ENCODE measurements at regions not wholly inside any gene's neighbourhood (a gene's known extent, or its start where the extent isn't known, plus 50 kb on each side); places are given as distances from the start of the nearest gene placed in this dataset.

DNA sequence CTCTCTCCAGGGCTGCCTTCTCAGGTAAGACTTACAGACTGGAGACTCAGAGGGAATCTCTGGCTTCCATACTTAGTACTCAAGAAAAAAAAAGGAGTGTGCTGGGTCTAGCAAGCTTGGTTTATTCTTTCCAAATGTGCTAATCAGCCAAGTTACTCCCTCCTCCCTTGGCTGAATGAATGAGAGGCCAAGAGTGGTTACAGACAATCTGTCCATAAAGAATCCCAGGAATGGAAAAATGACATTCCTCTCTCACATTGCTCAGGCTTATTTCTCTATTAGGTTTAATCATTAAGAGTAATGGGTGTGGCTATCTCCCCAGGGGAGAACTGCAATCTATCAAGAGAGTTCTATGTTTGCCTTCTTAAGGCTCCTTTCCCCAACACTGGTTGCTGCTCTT is 547.3 kb upstream of the PLXNA2 start:
- TF ChIP-seq EGR1 (IDR thresholded peaks at IDR 0.05) (no peak), FOXM1 (IDR thresholded peaks at IDR 0.05; ENCODE audit: borderline replicate concordance, low read depth) (no peak), CREB1 (IDR thresholded peaks at IDR 0.05; ENCODE audit: low read depth) (no peak), TCF12 (IDR thresholded peaks at IDR 0.05; ENCODE audit: low read depth) (no peak), TAF1 (IDR thresholded peaks at IDR 0.05; ENCODE audit: low read depth) (no peak), RAD21 (IDR thresholded peaks at IDR 0.05; ENCODE audit: low read depth) (no peak), ZBTB7A (IDR thresholded peaks at IDR 0.05; ENCODE audit: low read depth) (no peak), TEAD4 (IDR thresholded peaks at IDR 0.05) (no peak), YY1 (IDR thresholded peaks at IDR 0.05; ENCODE audit: low read depth) (no peak), CEBPB (IDR thresholded peaks at IDR 0.05) (no peak), NFIC (IDR thresholded peaks at IDR 0.05) (no peak), EP300 (IDR thresholded peaks at IDR 0.05; ENCODE audit: borderline replicate concordance) (no peak)
- TF ChIP-seq, protein P1, sequence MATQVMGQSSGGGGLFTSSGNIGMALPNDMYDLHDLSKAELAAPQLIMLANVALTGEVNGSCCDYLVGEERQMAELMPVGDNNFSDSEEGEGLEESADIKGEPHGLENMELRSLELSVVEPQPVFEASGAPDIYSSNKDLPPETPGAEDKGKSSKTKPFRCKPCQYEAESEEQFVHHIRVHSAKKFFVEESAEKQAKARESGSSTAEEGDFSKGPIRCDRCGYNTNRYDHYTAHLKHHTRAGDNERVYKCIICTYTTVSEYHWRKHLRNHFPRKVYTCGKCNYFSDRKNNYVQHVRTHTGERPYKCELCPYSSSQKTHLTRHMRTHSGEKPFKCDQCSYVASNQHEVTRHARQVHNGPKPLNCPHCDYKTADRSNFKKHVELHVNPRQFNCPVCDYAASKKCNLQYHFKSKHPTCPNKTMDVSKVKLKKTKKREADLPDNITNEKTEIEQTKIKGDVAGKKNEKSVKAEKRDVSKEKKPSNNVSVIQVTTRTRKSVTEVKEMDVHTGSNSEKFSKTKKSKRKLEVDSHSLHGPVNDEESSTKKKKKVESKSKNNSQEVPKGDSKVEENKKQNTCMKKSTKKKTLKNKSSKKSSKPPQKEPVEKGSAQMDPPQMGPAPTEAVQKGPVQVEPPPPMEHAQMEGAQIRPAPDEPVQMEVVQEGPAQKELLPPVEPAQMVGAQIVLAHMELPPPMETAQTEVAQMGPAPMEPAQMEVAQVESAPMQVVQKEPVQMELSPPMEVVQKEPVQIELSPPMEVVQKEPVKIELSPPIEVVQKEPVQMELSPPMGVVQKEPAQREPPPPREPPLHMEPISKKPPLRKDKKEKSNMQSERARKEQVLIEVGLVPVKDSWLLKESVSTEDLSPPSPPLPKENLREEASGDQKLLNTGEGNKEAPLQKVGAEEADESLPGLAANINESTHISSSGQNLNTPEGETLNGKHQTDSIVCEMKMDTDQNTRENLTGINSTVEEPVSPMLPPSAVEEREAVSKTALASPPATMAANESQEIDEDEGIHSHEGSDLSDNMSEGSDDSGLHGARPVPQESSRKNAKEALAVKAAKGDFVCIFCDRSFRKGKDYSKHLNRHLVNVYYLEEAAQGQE (IDR thresholded peaks at IDR 0.05; ENCODE audit: low read depth) = no peak
- TF ChIP-seq, protein P2, sequence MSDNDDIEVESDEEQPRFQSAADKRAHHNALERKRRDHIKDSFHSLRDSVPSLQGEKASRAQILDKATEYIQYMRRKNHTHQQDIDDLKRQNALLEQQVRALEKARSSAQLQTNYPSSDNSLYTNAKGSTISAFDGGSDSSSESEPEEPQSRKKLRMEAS (IDR thresholded peaks at IDR 0.05) = no peak
- TF ChIP-seq, protein P3, sequence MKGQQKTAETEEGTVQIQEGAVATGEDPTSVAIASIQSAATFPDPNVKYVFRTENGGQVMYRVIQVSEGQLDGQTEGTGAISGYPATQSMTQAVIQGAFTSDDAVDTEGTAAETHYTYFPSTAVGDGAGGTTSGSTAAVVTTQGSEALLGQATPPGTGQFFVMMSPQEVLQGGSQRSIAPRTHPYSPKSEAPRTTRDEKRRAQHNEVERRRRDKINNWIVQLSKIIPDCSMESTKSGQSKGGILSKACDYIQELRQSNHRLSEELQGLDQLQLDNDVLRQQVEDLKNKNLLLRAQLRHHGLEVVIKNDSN (IDR thresholded peaks at IDR 0.05) = no peak

DNA sequence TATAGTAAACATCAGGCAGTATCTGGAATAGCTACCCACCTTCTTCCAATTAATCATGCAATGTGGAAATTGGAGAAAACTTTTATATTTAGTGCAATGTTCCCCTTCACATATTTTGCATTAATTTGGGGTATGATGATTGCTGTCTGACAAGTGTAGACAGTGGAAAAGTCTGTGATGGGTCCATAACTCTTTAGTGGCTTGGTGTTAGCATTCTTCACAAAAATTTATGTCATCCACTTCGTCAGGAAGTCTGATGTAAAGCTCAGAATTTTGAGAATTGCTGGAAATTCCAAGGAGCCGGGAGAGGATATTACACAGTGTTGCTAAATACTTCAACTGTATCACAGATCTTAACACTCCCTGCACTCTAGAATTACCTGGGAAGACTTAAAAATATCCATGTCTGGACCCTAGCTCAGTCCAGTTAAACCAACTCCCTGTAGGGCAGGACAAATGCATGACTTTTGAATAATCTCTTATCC is 549.7 kb upstream of the PLXNA2 start:
- TF ChIP-seq FOXM1 (IDR thresholded peaks at IDR 0.05; ENCODE audit: borderline replicate concordance, low read depth) (no peak), ZBTB7A (IDR thresholded peaks at IDR 0.05; ENCODE audit: low read depth) (no peak), YY1 (IDR thresholded peaks at IDR 0.05; ENCODE audit: low read depth) (no peak), TEAD4 (IDR thresholded peaks at IDR 0.05) (no peak), EGR1 (IDR thresholded peaks at IDR 0.05) (no peak)
- TF ChIP-seq, protein P1 (IDR thresholded peaks at IDR 0.05; ENCODE audit: low read depth) = no peak
- TF ChIP-seq, protein P3 (IDR thresholded peaks at IDR 0.05) = no peak

DNA sequence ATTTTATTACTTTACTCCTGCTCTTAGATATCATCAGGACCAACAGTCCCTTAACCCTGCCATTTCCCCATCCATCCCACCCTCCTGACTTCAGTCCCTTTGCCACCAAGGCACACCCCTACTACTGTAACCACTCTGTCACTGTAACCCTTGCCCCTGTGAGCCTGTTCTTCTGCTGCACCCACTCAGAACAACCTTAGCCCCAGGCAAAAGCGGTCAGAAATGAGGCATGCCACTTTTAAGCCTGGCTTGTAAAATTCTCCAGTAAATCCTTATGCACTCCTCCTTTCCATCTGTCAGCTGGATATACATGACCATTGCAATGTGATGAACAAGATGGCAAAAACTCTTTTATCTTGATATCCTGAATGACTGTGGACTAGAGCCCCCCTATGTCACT is 555.0 kb upstream of the PLXNA2 start:
- TF ChIP-seq ZBTB7A (IDR thresholded peaks at IDR 0.05; ENCODE audit: low read depth) = no peak
- no peak for TF ChIP-seq NFIC (IDR thresholded peaks at IDR 0.05)
- no peak for TF ChIP-seq CEBPB (IDR thresholded peaks at IDR 0.05)
- TF ChIP-seq EGR1 (IDR thresholded peaks at IDR 0.05) = no peak
- TF ChIP-seq TCF12 (IDR thresholded peaks at IDR 0.05; ENCODE audit: low read depth) = no peak
- no peak for TF ChIP-seq FOXM1 (IDR thresholded peaks at IDR 0.05; ENCODE audit: borderline replicate concordance, low read depth)
- TF ChIP-seq, protein P2 (IDR thresholded peaks at IDR 0.05) = no peak
- TF ChIP-seq TEAD4 (IDR thresholded peaks at IDR 0.05) = no peak
- TF ChIP-seq, protein P1 (IDR thresholded peaks at IDR 0.05; ENCODE audit: low read depth) = no peak
- TF ChIP-seq EP300 (IDR thresholded peaks at IDR 0.05; ENCODE audit: borderline replicate concordance) = no peak
- no peak for TF ChIP-seq RAD21 (IDR thresholded peaks at IDR 0.05; ENCODE audit: low read depth)

DNA sequence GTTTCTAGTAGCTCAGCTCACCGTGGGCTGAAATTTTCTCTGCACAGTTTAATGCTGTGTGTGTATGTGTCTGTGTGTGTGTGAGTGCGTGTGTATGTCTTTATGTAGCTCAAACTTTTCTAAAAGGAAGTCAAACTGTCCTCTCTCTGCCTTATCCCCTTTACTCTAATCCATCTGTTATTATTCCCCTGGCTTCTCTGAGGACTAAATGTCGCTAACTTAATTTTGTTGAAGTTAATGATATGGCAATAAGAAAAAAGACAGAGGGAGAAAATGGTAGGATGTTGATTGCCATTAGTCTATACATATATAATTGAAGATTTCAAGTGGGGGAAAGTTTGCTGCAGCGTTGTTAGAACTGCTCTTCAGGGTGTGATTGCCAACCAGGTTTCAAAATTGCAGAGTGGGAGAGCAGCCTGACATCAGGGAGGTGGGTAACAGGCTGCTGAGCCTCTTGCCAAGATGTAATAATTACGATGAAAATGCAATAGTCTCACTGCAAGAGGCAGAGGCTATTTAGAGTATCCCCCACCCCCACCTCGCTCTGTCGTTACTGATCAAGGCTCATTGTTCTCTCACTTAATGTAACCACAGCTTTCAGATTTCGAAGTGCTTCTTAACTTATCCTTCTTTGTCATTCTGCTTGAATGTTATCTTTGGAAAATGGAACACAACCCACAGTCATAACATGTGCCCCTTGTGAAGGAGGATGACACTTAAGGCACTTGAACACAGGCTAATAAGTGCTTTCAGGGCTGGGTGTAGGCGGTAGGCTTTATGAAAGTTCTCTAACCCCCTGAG is 559.0 kb upstream of the PLXNA2 start:
- no peak for TF ChIP-seq TEAD4 (IDR thresholded peaks at IDR 0.05)
- TF ChIP-seq EGR1 (IDR thresholded peaks at IDR 0.05) = no peak
- TF ChIP-seq NFIC (IDR thresholded peaks at IDR 0.05) = no peak
- TF ChIP-seq EP300 (IDR thresholded peaks at IDR 0.05; ENCODE audit: borderline replicate concordance) = no peak
- TF ChIP-seq, protein P1 (IDR thresholded peaks at IDR 0.05; ENCODE audit: low read depth) = no peak
- TF ChIP-seq, protein P2 (IDR thresholded peaks at IDR 0.05) = no peak
- TF ChIP-seq, protein P3 (IDR thresholded peaks at IDR 0.05) = no peak
- TF ChIP-seq TCF12 (IDR thresholded peaks at IDR 0.05; ENCODE audit: low read depth) = no peak
- no peak for TF ChIP-seq YY1 (IDR thresholded peaks at IDR 0.05; ENCODE audit: low read depth)
- no peak for TF ChIP-seq ZBTB7A (IDR thresholded peaks at IDR 0.05; ENCODE audit: low read depth)
- TF ChIP-seq FOXM1 (IDR thresholded peaks at IDR 0.05; ENCODE audit: borderline replicate concordance, low read depth) = no peak
- no peak for TF ChIP-seq TAF1 (IDR thresholded peaks at IDR 0.05; ENCODE audit: low read depth)
- no peak for TF ChIP-seq CEBPB (IDR thresholded peaks at IDR 0.05)
- TF ChIP-seq RAD21 (IDR thresholded peaks at IDR 0.05; ENCODE audit: low read depth) = no peak
- TF ChIP-seq CREB1 (IDR thresholded peaks at IDR 0.05; ENCODE audit: low read depth) = no peak

Data from Ishikawa (cell line).